ENCODE measurements at regions not wholly inside any gene's neighbourhood (a gene's known extent, or its start where the extent isn't known, plus 50 kb on each side); places are given as distances from the start of the nearest gene placed in this dataset.

DNA sequence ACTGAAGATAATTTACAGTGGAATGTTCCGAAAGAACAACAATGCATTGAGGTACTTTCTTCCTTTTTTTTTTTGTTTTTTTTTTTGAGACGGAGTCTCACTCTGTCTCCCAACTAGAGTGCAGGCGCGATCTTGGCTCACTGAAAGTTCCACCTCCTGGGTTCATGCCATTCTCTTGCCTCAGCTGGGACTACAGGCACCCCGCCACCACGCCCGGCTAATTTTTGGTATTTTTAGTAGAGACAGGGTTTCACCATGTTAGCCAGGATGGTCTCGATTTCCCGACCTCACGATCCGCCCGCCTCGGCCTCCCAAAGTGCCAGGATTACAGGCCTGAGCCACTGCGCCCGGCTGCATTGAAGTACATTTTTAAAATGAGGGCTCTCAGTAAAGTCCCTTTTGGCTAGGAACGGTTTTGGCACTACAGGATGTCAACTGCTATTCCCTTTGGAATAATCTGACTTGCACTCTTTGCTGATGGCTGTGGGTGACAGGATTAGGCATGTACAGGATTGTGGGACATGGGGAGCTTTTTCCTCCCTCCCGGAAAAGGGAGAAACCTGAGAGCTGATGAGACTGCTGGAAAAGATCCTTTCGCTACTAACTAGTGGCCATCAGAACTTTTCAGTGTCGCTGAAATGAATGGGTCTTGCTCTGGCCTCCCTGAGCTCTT lies 56.9 kb upstream of the EDEM3 start:
- TF ChIP-seq EP300 (IDR thresholded peaks at IDR 0.05; ENCODE audit: borderline replicate concordance) (no peak), FOXM1 (IDR thresholded peaks at IDR 0.05; ENCODE audit: borderline replicate concordance, low read depth) (no peak), ZBTB7A (IDR thresholded peaks at IDR 0.05; ENCODE audit: low read depth) (no peak), EGR1 (IDR thresholded peaks at IDR 0.05) (no peak), CREB1 (IDR thresholded peaks at IDR 0.05; ENCODE audit: low read depth) (no peak), TAF1 (IDR thresholded peaks at IDR 0.05; ENCODE audit: low read depth) (no peak), CEBPB (IDR thresholded peaks at IDR 0.05) (no peak), RAD21 (IDR thresholded peaks at IDR 0.05; ENCODE audit: low read depth) (no peak), TEAD4 (IDR thresholded peaks at IDR 0.05) (no peak), YY1 (IDR thresholded peaks at IDR 0.05; ENCODE audit: low read depth) (no peak), NFIC (IDR thresholded peaks at IDR 0.05) (no peak)
- TF ChIP-seq, protein P1, sequence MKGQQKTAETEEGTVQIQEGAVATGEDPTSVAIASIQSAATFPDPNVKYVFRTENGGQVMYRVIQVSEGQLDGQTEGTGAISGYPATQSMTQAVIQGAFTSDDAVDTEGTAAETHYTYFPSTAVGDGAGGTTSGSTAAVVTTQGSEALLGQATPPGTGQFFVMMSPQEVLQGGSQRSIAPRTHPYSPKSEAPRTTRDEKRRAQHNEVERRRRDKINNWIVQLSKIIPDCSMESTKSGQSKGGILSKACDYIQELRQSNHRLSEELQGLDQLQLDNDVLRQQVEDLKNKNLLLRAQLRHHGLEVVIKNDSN (IDR thresholded peaks at IDR 0.05) = no peak
- TF ChIP-seq, protein P2, sequence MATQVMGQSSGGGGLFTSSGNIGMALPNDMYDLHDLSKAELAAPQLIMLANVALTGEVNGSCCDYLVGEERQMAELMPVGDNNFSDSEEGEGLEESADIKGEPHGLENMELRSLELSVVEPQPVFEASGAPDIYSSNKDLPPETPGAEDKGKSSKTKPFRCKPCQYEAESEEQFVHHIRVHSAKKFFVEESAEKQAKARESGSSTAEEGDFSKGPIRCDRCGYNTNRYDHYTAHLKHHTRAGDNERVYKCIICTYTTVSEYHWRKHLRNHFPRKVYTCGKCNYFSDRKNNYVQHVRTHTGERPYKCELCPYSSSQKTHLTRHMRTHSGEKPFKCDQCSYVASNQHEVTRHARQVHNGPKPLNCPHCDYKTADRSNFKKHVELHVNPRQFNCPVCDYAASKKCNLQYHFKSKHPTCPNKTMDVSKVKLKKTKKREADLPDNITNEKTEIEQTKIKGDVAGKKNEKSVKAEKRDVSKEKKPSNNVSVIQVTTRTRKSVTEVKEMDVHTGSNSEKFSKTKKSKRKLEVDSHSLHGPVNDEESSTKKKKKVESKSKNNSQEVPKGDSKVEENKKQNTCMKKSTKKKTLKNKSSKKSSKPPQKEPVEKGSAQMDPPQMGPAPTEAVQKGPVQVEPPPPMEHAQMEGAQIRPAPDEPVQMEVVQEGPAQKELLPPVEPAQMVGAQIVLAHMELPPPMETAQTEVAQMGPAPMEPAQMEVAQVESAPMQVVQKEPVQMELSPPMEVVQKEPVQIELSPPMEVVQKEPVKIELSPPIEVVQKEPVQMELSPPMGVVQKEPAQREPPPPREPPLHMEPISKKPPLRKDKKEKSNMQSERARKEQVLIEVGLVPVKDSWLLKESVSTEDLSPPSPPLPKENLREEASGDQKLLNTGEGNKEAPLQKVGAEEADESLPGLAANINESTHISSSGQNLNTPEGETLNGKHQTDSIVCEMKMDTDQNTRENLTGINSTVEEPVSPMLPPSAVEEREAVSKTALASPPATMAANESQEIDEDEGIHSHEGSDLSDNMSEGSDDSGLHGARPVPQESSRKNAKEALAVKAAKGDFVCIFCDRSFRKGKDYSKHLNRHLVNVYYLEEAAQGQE (IDR thresholded peaks at IDR 0.05; ENCODE audit: low read depth) = no peak
- TF ChIP-seq, protein P3, sequence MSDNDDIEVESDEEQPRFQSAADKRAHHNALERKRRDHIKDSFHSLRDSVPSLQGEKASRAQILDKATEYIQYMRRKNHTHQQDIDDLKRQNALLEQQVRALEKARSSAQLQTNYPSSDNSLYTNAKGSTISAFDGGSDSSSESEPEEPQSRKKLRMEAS (IDR thresholded peaks at IDR 0.05) = no peak
